ENCODE measurements at regions not wholly inside any gene's neighbourhood (a gene's known extent, or its start where the extent isn't known, plus 50 kb on each side); places are given as distances from the start of the nearest gene placed in this dataset.

- H3K36me3 ChIP-seq (ENCODE audit: insufficient read depth): no peaks in the 10 kb centered on the region
- WGBS: 82% methylated on average over 2 of the region's 2 CpGs
- no peaks in the 10 kb centered on the region for H3K4me1 ChIP-seq (ENCODE audit: insufficient read depth)
- H3K27ac ChIP-seq (ENCODE audit: low read depth): no peak overlapping the region
- no peak overlapping the region for H3K4me3 ChIP-seq (ENCODE audit: low read depth, low read length)
- DNase-seq (ENCODE audit: extremely low spot score): no peak
These were observed 564.9 kb upstream of the MGMT start for GRCh38 chr10:128902031-128902710.

- no peaks in the 10 kb centered on the region for H3K36me3 ChIP-seq (ENCODE audit: insufficient read depth)
- no peak for DNase-seq (ENCODE audit: extremely low spot score)
- H3K4me3 ChIP-seq (ENCODE audit: low read depth, low read length): no peak overlapping the region
- H3K4me1 ChIP-seq (ENCODE audit: insufficient read depth): no peaks in the 10 kb centered on the region
- H3K27ac ChIP-seq (ENCODE audit: low read depth): no peak overlapping the region
- whole genome bisulfite sequencing: 51% methylated on average over 20 of the region's 20 CpGs
These were observed 559.7 kb upstream of the MGMT start for GRCh38 chr10:128907155-128907941.

GRCh38 chr10:128908099-128908498 is 558.9 kb upstream of the MGMT start:
- DNase-seq (ENCODE audit: extremely low spot score): no peak

DNA sequence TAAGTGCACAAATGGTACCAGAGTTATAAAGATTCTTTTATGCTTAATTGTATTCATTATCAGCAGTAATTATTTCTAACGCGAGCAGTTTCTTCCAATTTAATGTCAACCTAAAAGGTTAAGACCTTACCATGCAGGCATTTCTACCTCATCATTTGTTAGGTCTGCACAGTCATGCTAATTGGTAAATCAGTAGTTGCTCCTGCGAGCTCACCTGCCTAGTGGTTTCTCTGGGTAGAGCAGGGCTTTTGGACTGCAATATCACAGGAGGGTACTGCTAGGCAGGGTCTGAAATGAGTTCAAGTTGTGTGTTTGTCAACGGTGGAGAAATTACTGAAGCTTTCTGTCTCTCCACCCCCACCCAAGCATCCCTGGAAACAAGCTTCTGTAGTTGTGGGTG is 558.5 kb upstream of the MGMT start:
- WGBS: 75% methylated on average over 4 of the region's 4 CpGs
- no peaks in the 10 kb centered on the region for H3K4me1 ChIP-seq (ENCODE audit: insufficient read depth)
- DNase-seq (ENCODE audit: extremely low spot score): no peak
- H3K4me3 ChIP-seq (ENCODE audit: low read depth, low read length): no peak overlapping the region
- no peak overlapping the region for H3K27ac ChIP-seq (ENCODE audit: low read depth)
- no peaks in the 10 kb centered on the region for H3K36me3 ChIP-seq (ENCODE audit: insufficient read depth)

More at GRCh38 chr10:128908099-128908498, 558.9 kb upstream of the MGMT start:
- Histone ChIP-seq H3K36me3 (ENCODE audit: insufficient read depth) (no peaks in the 10 kb centered on the region), H3K4me3 (ENCODE audit: low read depth, low read length) (no peak overlapping the region), H3K4me1 (ENCODE audit: insufficient read depth) (no peaks in the 10 kb centered on the region), H3K27ac (ENCODE audit: low read depth) (no peak overlapping the region)
- WGBS: 57% methylated on average over 6 of the region's 6 CpGs

GRCh38 chr10:128912568-128913311 is 554.3 kb upstream of the MGMT start:
- no peaks in the 10 kb centered on the region for H3K36me3 ChIP-seq (ENCODE audit: insufficient read depth)
- DNase-seq (ENCODE audit: extremely low spot score): no peak
- WGBS: 73% methylated on average over 6 of the region's 6 CpGs

DNA sequence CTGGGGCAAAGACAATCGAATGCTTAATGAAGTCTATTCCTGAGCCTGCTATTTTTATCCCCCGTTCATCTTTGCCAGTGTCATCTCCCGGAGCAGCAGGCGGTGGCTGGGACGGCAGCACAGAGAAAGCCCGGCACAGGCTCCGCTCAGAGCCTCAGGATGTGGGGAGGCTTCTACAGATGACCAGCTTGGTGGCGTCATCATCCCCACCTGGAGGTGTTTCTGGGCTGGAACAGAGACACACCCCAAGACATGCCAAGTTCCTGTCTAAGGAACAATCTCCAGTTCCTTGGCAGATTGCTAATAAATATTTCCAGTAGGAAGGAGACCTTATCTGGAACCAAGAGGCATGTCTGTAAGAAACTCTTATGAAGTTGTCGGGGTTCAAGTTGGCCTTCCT is 552.4 kb upstream of the MGMT start:
- 56% methylated on average over 9 of the region's 9 CpGs for WGBS
- no peak overlapping the region for H3K27ac ChIP-seq (ENCODE audit: low read depth)

More at GRCh38 chr10:128912568-128913311, 554.3 kb upstream of the MGMT start:
- Histone ChIP-seq H3K4me3 (ENCODE audit: low read depth, low read length) (no peak overlapping the region), H3K27ac (ENCODE audit: low read depth) (no peak overlapping the region), H3K4me1 (ENCODE audit: insufficient read depth) (no peaks in the 10 kb centered on the region)

DNA sequence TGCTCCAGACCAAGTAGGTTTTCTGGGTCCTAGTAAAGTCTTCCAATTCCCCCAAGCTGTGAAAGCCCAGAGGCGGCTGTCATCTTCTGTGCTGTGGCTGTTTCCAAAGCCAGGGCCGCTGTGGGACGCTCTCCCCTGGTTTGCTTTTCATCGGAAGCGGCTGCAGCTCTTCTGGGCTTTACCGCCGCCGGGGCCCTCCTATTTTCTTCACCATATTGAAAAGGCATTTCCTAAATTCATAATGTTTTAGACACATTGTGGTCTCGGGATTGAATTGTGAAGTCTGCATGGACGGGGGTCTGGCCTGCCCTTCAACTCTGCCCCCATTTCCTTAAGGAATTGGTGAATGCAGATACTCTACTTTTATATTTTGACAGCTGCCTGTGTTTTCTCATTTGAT is 551.4 kb upstream of the MGMT start:
- Histone ChIP-seq H3K4me1 (ENCODE audit: insufficient read depth) (no peaks in the 10 kb centered on the region), H3K36me3 (ENCODE audit: insufficient read depth) (no peaks in the 10 kb centered on the region), H3K27ac (ENCODE audit: low read depth) (no peak overlapping the region), H3K4me3 (ENCODE audit: low read depth, low read length) (no peak overlapping the region)
- WGBS: 88% methylated on average over 10 of the region's 10 CpGs
- no peak for DNase-seq (ENCODE audit: extremely low spot score)

More for the DNA sequence above, 552.4 kb upstream of the MGMT start:
- DNase-seq (ENCODE audit: extremely low spot score): no peak
- Histone ChIP-seq H3K4me1 (ENCODE audit: insufficient read depth) (no peaks in the 10 kb centered on the region), H3K4me3 (ENCODE audit: low read depth, low read length) (no peak overlapping the region), H3K36me3 (ENCODE audit: insufficient read depth) (no peaks in the 10 kb centered on the region)

DNA sequence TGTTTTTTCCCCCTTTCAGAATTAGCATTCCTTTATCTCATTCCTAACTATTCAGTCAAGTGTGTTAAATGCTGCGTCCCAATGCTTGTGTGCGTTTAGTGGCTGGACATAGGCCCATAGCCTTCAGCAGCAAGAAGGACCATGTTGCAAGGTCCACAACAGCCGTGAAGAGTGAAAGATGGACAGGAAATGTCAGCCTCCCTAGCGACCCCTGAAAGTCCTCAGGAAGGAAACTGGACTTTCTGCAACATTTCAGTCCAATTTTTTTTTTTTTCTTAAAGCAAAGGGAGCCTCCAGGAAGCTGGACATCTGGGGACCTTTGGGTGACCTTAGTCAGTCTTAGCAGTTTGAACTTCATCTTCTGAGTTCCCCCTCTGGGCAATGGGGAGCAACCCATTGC is 550.7 kb upstream of the MGMT start:
- WGBS: 80% methylated on average over 4 of the region's 4 CpGs
- Histone ChIP-seq H3K36me3 (ENCODE audit: insufficient read depth) (no peaks in the 10 kb centered on the region), H3K4me3 (ENCODE audit: low read depth, low read length) (no peak overlapping the region), H3K27ac (ENCODE audit: low read depth) (no peak overlapping the region), H3K4me1 (ENCODE audit: insufficient read depth) (no peaks in the 10 kb centered on the region)
- DNase-seq (ENCODE audit: extremely low spot score): no peak

DNA sequence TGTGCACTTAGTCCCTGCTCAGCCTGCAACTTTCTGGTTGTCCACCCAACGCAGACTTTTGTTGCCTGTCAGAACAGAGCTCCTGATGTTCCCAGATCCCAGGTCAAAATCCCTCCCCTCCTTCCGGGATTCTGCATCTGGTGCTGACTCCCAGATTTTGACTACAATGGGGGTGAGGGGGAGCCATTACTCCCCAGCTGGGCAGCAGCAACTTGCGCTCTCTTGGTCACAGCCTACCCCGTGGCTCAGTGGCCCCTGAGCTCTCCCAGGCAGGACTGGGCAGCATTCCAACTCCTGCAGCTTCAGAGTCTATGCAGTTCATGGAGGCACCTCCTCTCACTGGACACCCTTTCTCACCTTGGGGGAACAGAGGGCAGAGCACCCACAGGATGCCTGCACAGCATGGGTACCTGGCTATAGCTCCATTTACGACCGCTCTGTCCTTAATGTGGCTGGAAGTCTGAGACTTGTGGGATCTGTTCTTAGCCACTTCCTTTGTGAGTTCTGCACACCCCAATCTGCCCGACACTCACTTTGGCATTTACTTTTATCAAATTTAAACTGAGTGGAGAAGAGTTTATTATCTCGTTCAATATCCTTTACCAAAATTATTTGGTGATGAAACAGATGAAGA is 545.5 kb upstream of the MGMT start:
- Histone ChIP-seq H3K27ac (ENCODE audit: low read depth) (no peak overlapping the region), H3K36me3 (ENCODE audit: insufficient read depth) (no peaks in the 10 kb centered on the region), H3K4me1 (ENCODE audit: insufficient read depth) (no peaks in the 10 kb centered on the region), H3K4me3 (ENCODE audit: low read depth, low read length) (no peak overlapping the region)
- 84% methylated on average over 8 of the region's 8 CpGs for WGBS
- DNase-seq (ENCODE audit: extremely low spot score): no peak

DNA sequence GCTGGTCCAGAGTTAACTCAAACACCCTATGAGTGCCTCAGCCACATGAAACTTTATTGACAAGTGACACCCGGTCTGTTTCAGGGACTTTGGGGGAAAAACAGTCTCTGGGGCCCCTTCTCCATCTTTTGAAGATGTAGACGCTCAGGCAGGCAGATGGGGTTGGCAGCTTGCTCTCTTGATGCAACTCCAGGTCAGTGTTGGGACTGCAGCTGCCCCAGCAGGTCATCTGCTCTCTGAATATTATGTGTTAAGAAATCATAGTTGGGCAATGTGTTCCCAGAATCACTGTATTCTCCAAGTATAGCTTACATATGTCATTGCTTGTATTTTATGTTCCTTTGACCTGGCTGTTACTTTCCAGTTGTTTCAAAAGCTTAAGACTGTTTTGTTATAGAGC is 544.9 kb upstream of the MGMT start:
- 70% methylated on average over 2 of the region's 2 CpGs for WGBS
- H3K4me3 ChIP-seq (ENCODE audit: low read depth, low read length): no peak overlapping the region
- no peaks in the 10 kb centered on the region for H3K36me3 ChIP-seq (ENCODE audit: insufficient read depth)
- H3K27ac ChIP-seq (ENCODE audit: low read depth): no peak overlapping the region
- no peak for DNase-seq (ENCODE audit: extremely low spot score)
- no peaks in the 10 kb centered on the region for H3K4me1 ChIP-seq (ENCODE audit: insufficient read depth)

DNA sequence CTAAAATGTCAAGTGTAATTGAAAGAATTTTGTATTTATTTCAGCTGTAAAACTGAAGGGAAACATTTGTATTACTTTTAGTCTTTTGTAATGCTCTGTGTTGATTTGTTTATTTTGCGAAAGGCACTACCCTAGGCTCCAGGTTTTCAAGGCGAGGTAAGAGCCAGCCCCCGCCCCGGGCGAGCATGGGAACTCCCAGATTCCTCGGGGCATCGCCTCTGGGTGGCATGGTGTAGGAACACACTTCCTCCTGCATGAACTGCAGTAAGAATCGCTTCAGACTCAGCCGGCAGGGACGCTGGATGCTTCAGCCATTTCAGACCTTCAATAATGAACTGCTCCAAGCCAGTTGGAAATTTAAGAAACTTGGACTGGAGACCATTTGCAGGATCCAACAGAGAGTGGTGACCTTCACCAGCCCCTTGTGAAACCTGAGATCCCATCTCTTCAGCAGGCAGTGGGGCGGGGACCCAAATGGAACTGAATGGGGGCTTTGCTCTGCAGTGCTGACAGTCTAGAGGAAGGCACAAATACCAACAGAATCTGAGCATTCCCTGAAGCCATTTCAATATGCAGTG is 544.3 kb upstream of the MGMT start:
- 61% methylated on average over 11 of the region's 11 CpGs for WGBS
- DNase-seq (ENCODE audit: extremely low spot score): no peak
- H3K4me1 ChIP-seq (ENCODE audit: insufficient read depth): no peaks in the 10 kb centered on the region
- no peak overlapping the region for H3K4me3 ChIP-seq (ENCODE audit: low read depth, low read length)
- no peak overlapping the region for H3K27ac ChIP-seq (ENCODE audit: low read depth)
- H3K36me3 ChIP-seq (ENCODE audit: insufficient read depth): no peaks in the 10 kb centered on the region

GRCh38 chr10:128924918-128925317 is 542.1 kb upstream of the MGMT start:
- no peak overlapping the region for H3K27ac ChIP-seq (ENCODE audit: low read depth)
- no peaks in the 10 kb centered on the region for H3K36me3 ChIP-seq (ENCODE audit: insufficient read depth)
- H3K4me3 ChIP-seq (ENCODE audit: low read depth, low read length): no peak overlapping the region
- 94% methylated on average over 4 of the region's 4 CpGs for WGBS
- no peaks in the 10 kb centered on the region for H3K4me1 ChIP-seq (ENCODE audit: insufficient read depth)
- no peak for DNase-seq (ENCODE audit: extremely low spot score)

DNA sequence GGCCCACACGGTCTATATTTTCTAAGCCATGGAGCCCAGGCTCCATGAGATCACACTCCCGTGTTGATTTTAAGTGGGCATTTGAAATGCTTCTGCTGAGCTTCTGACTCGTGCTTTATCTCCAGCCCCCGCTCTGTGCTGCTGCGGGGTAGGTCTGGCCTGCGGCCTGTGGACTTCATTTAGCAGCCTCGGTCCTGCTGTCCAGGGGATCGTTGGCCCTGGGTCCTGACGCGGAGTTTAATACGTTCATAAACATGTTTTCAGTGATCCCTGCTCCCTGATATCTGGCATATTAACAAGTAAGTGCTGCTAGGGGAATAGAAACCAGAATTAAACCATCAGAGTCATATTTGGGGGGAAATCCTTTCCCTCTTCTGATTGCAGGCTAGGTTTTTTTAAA is 540.3 kb upstream of the MGMT start:
- 31% methylated on average over 11 of the region's 11 CpGs for WGBS
- no peaks in the 10 kb centered on the region for H3K4me1 ChIP-seq (ENCODE audit: insufficient read depth)
- H3K27ac ChIP-seq (ENCODE audit: low read depth): no peak overlapping the region
- H3K4me3 ChIP-seq (ENCODE audit: low read depth, low read length): no peak overlapping the region
- DNase-seq (ENCODE audit: extremely low spot score): no peak
- no peaks in the 10 kb centered on the region for H3K36me3 ChIP-seq (ENCODE audit: insufficient read depth)
